H9 (cell line): ENCODE measurements at regions not wholly inside any gene's neighbourhood (a gene's known extent, or its start where the extent isn't known, plus 50 kb on each side); places are given as distances from the start of the nearest gene placed in this dataset.

Source experiments
- DNase-seq: peaks from one replicate; pipeline ENCODE4 v3.0.0-alpha.2; 2017
- H2AFZ ChIP-seq: one replicate; pipeline ENCODE4 v1.6.1; 2013; ENCODE audit warnings: mild to moderate bottlenecking, low read length, control low read depth, moderate library complexity
- H2AK5ac ChIP-seq: 2 replicates; pipeline ENCODE4 v1.6.1; 2013; ENCODE audit warnings: low read length, control low read depth, mixed read lengths; ENCODE audit not compliant: insufficient read length
- H2BK120ac ChIP-seq: one replicate; pipeline ENCODE4 v1.6.1; 2013; ENCODE audit warnings: low read depth, mild to moderate bottlenecking, low read length, control low read depth, inconsistent platforms; ENCODE audit not compliant: poor library complexity, severe bottlenecking
- H2BK12ac ChIP-seq: 2 replicates; pipeline ENCODE4 v1.6.1; 2013; ENCODE audit warnings: low read length, control low read depth, mixed read lengths, low read depth; ENCODE audit not compliant: insufficient read length
- H2BK15ac ChIP-seq: 2 replicates; pipeline ENCODE4 v1.6.1; 2013; ENCODE audit warnings: low read depth, low read length, control low read depth
- H2BK20ac ChIP-seq: one replicate; pipeline ENCODE4 v1.6.1; 2013; ENCODE audit warnings: low read depth, mild to moderate bottlenecking, low read length, control low read depth, inconsistent platforms; ENCODE audit not compliant: poor library complexity, severe bottlenecking
- H2BK5ac ChIP-seq: 2 replicates; pipeline ENCODE4 v1.6.1; 2013; ENCODE audit warnings: low read length, control low read depth, mixed read lengths; ENCODE audit not compliant: insufficient read length
- H3K14ac ChIP-seq: 2 replicates; pipeline ENCODE4 v1.6.1; 2013; ENCODE audit warnings: low read length, control low read depth; ENCODE audit not compliant: insufficient read depth
- H3K18ac ChIP-seq: 2 replicates; pipeline ENCODE4 v1.6.1; 2013; ENCODE audit warnings: low read depth, mild to moderate bottlenecking, mixed read lengths, low read length, control low read depth; ENCODE audit not compliant: insufficient read length
- H3K23ac ChIP-seq: 2 replicates; pipeline ENCODE4 v1.6.1; 2013; ENCODE audit warnings: low read length, control low read depth, mixed read lengths, low read depth; ENCODE audit not compliant: insufficient read length
- H3K23me2 ChIP-seq: 2 replicates; pipeline ENCODE4 v1.6.1; 2013; ENCODE audit warnings: low read depth, mild to moderate bottlenecking, mixed read lengths, low read length, control low read depth; ENCODE audit not compliant: insufficient read length, poor library complexity, severe bottlenecking
- H3K27ac ChIP-seq: 2 replicates; pipeline ENCODE4 v1.5.1; 2013; ENCODE audit warnings: low read length, control low read depth, mixed read lengths, low read depth; ENCODE audit not compliant: insufficient read length
- H3K27me3 ChIP-seq: 2 replicates; pipeline ENCODE4 v1.6.1; 2013; ENCODE audit warnings: low read length, control low read depth, inconsistent platforms; ENCODE audit not compliant: insufficient read depth
- H3K4ac ChIP-seq: 2 replicates; pipeline ENCODE4 v1.6.1; 2013; ENCODE audit warnings: low read depth, mild to moderate bottlenecking, control low read depth, inconsistent platforms, low read length, moderate library complexity
- H3K4me1 ChIP-seq: 2 replicates; pipeline ENCODE4 v1.6.1; 2013; ENCODE audit warnings: low read length, control low read depth, inconsistent platforms; ENCODE audit not compliant: insufficient read depth
- H3K4me2 ChIP-seq: 2 replicates; pipeline ENCODE4 v1.6.1; 2013; ENCODE audit warnings: low read length, control low read depth, mixed read lengths; ENCODE audit not compliant: insufficient read length, insufficient read depth
- H3K56ac ChIP-seq: 2 replicates; pipeline ENCODE4 v1.6.1; 2013; ENCODE audit warnings: low read depth, mild to moderate bottlenecking, mixed read lengths, low read length, control low read depth; ENCODE audit not compliant: insufficient read length
- H3K79me1 ChIP-seq: 2 replicates; pipeline ENCODE4 v1.6.1; 2013; ENCODE audit warnings: low read depth, mild to moderate bottlenecking, moderate library complexity, low read length, control low read depth, inconsistent platforms; ENCODE audit not compliant: insufficient read depth, poor library complexity, severe bottlenecking
- H3K79me2 ChIP-seq: 2 replicates; pipeline ENCODE4 v1.6.1; 2013; ENCODE audit warnings: low read length, control low read depth, inconsistent platforms; ENCODE audit not compliant: insufficient read depth
- H3K9ac ChIP-seq: 2 replicates; pipeline ENCODE4 v1.6.1; 2013; ENCODE audit warnings: low read length, control low read depth, mixed read lengths; ENCODE audit not compliant: insufficient read length; ENCODE audit errors: extremely low read depth
- H3K9me3 ChIP-seq: one replicate; pipeline ENCODE4 v1.6.1; 2013; ENCODE audit warnings: low read depth, low read length, inconsistent platforms; ENCODE audit not compliant: control insufficient read depth
- H3T11ph ChIP-seq: one replicate; pipeline ENCODE4 v1.6.1; 2013; ENCODE audit warnings: mild to moderate bottlenecking, low read length, control low read depth, inconsistent platforms
- H4K20me1 ChIP-seq: one replicate; pipeline ENCODE4 v1.6.1; 2013; ENCODE audit not compliant: control insufficient read depth, insufficient read length, insufficient read depth
- H4K5ac ChIP-seq: 2 replicates; pipeline ENCODE4 v1.6.1; 2013; ENCODE audit warnings: low read depth, mild to moderate bottlenecking, mixed read lengths, low read length, control low read depth; ENCODE audit not compliant: insufficient read length
- H4K8ac ChIP-seq: replicated peaks from 2 replicates; pipeline ENCODE4 v1.6.1; 2013; ENCODE audit warnings: low read length, control low read depth, mixed read lengths, low read depth; ENCODE audit not compliant: insufficient read length
- H4K91ac ChIP-seq: 2 replicates; pipeline ENCODE4 v1.6.1; 2013; ENCODE audit warnings: low read depth, mild to moderate bottlenecking, moderate library complexity, mixed read lengths, low read length, control low read depth; ENCODE audit not compliant: insufficient read length
- H3K27ac Mint-ChIP-seq, 3 experiments: 2 replicates in 2 of 3; 3 replicates in 1 of 3; pipeline ENCODE4 v1.8.0; 2020 to 2021; ENCODE audit warnings: mixed read lengths in 3 of 3, mild to moderate bottlenecking in 1 of 3, moderate library complexity in 1 of 3
- H3K27me3 Mint-ChIP-seq: 2 replicates; pipeline ENCODE4 v1.8.0; 2021; ENCODE audit warnings: low read depth, mild to moderate bottlenecking, moderate library complexity, mixed read lengths
- H3K36me3 Mint-ChIP-seq, 3 experiments: 2 replicates in 2 of 3; 3 replicates in 1 of 3; pipeline ENCODE4 v1.8.0; 2020 to 2021; ENCODE audit warnings: low read depth in 3 of 3, mixed read lengths in 3 of 3; ENCODE audit not compliant: insufficient read depth in 1 of 3
- H3K4me1 Mint-ChIP-seq, 2 experiments: 2 replicates each; pipeline ENCODE4 v1.8.0; 2020; ENCODE audit warnings: mixed read lengths in 2 of 2
- H3K4me3 Mint-ChIP-seq, 2 experiments: 2 replicates in 1 of 2; 3 replicates in 1 of 2; pipeline ENCODE4 v1.8.0; 2020 to 2021; ENCODE audit warnings: mild to moderate bottlenecking in 2 of 2, mixed read lengths in 2 of 2, moderate library complexity in 1 of 2
- H3K9me3 Mint-ChIP-seq, 2 experiments: 2 replicates in 1 of 2; 3 replicates in 1 of 2; pipeline ENCODE4 v1.8.0; 2020; ENCODE audit warnings: mild to moderate bottlenecking in 2 of 2, mixed read lengths in 2 of 2, moderate library complexity in 1 of 2
- CTCF ChIP-seq: fragments of 200-600 bp; sonication (generic); conservative IDR thresholded peaks from 3 replicates; pipeline ENCODE4 v1.8.0; 2021; ENCODE audit warnings: antibody characterized with exemption, mild to moderate bottlenecking

GRCh38 chr3:177445549-177445948 is 248.3 kb upstream of the TBL1XR1 start:
- Mint-ChIP-seq H3K4me3 (no peak overlapping the region), H3K36me3 (no peaks in the 10 kb centered on the region), H3K27me3 (no peaks in the 10 kb centered on the region), H3K9me3 (no peaks in the 10 kb centered on the region), H3K4me1 (no peaks in the 10 kb centered on the region), H3K27ac (no peak overlapping the region)
- H4K20me1 ChIP-seq, result no peaks in the 10 kb centered on the region
- H3K27ac ChIP-seq, result no peak overlapping the region
- no peak overlapping the region for H3T11ph ChIP-seq
- H4K8ac ChIP-seq, result no peak overlapping the region
- no peak overlapping the region for H2BK12ac ChIP-seq
- H2BK120ac ChIP-seq, result no peak overlapping the region
- no peak for DNase-seq
- no peak for TF ChIP-seq CTCF
- H3K18ac ChIP-seq, result no peak overlapping the region
- H2AFZ ChIP-seq, result no peak overlapping the region
- no peak overlapping the region for H3K9ac ChIP-seq
- no peaks in the 10 kb centered on the region for H3K4me1 ChIP-seq
- H2BK15ac ChIP-seq, result no peak overlapping the region
- no peak overlapping the region for H2BK20ac ChIP-seq
- no peaks in the 10 kb centered on the region for H3K79me2 ChIP-seq
- H3K14ac ChIP-seq, result no peak overlapping the region
- no peak overlapping the region for H2AK5ac ChIP-seq
- no peak overlapping the region for H3K56ac ChIP-seq
- H4K5ac ChIP-seq, result no peak overlapping the region
- H4K91ac ChIP-seq, result no peak overlapping the region
- no peaks in the 10 kb centered on the region for H3K27me3 ChIP-seq
- H3K23ac ChIP-seq, result no peak overlapping the region
- H3K79me1 ChIP-seq, result no peaks in the 10 kb centered on the region
- H3K4me2 ChIP-seq, result no peak overlapping the region
- no peak overlapping the region for H2BK5ac ChIP-seq
- no peak overlapping the region for H3K4ac ChIP-seq
- no peaks in the 10 kb centered on the region for H3K23me2 ChIP-seq
- H3K9me3 ChIP-seq, result no peaks in the 10 kb centered on the region
